ENCODE measurements at regions not wholly inside any gene's neighbourhood (a gene's known extent, or its start where the extent isn't known, plus 50 kb on each side); places are given as distances from the start of the nearest gene placed in this dataset.

- DNase-seq (ENCODE audit: low read depth): no peak
Observed at GRCh38 chr12:93043192-93043876, 114.2 kb upstream of the EEA1 start.

- DNase-seq (ENCODE audit: low read depth): no peak
Observed at GRCh38 chr12:93043877-93044209, 114.7 kb upstream of the EEA1 start.

GRCh38 chr12:93047118-93047517 is 118.0 kb upstream of the EEA1 start:
- DNase-seq (ENCODE audit: low read depth): no peak

- no peak for DNase-seq (ENCODE audit: low read depth)
Observed at GRCh38 chr12:93048656-93049055, 119.6 kb upstream of the EEA1 start.

- DNase-seq (ENCODE audit: low read depth): no peak
Observed at GRCh38 chr12:93050026-93050747, 121.1 kb upstream of the EEA1 start.

GRCh38 chr12:93050748-93051081 is 121.6 kb upstream of the EEA1 start:
- no peak for DNase-seq (ENCODE audit: low read depth)

- DNase-seq (ENCODE audit: low read depth): no peak
Observed at GRCh38 chr12:93054021-93054420, 124.9 kb upstream of the EEA1 start.

GRCh38 chr12:93055221-93055620 is 126.1 kb upstream of the EEA1 start:
- no peak for DNase-seq (ENCODE audit: low read depth)

- no peak for DNase-seq (ENCODE audit: low read depth)
Observed at GRCh38 chr12:93056971-93057535, 128.0 kb upstream of the EEA1 start.

- no peak for DNase-seq (ENCODE audit: low read depth)
Observed at GRCh38 chr12:93058280-93058679, 129.2 kb upstream of the EEA1 start.

GRCh38 chr12:93059288-93059687 is 130.2 kb upstream of the EEA1 start:
- no peak for DNase-seq (ENCODE audit: low read depth)

GRCh38 chr12:93059925-93060665 is 131.0 kb upstream of the EEA1 start:
- no peak for DNase-seq (ENCODE audit: low read depth)

GRCh38 chr12:93060666-93061472 is 131.8 kb upstream of the EEA1 start:
- DNase-seq (ENCODE audit: low read depth): no peak

GRCh38 chr12:93061473-93062419 is 132.7 kb upstream of the EEA1 start:
- DNase-seq (ENCODE audit: low read depth): no peak

- no peak for DNase-seq (ENCODE audit: low read depth)
Observed at GRCh38 chr12:93065896-93066295, 136.8 kb upstream of the EEA1 start.

- DNase-seq (ENCODE audit: low read depth): no peak
Observed at GRCh38 chr12:93072340-93072739, 143.2 kb upstream of the EEA1 start.

- no peak for DNase-seq (ENCODE audit: low read depth)
Observed at GRCh38 chr12:93073324-93073723, 144.2 kb upstream of the EEA1 start.

- DNase-seq (ENCODE audit: low read depth): no peak
Observed at GRCh38 chr12:93078059-93078458, 149.0 kb upstream of the EEA1 start.

- no peak for DNase-seq (ENCODE audit: low read depth)
Observed at GRCh38 chr12:93078577-93078976, 149.5 kb upstream of the EEA1 start.

GRCh38 chr12:93079271-93079670 is 150.2 kb upstream of the EEA1 start:
- DNase-seq (ENCODE audit: low read depth): no peak

GRCh38 chr12:93079976-93080375 is 150.9 kb upstream of the EEA1 start:
- no peak for DNase-seq (ENCODE audit: low read depth)
